ENCODE measurements at regions not wholly inside any gene's neighbourhood (a gene's known extent, or its start where the extent isn't known, plus 50 kb on each side); places are given as distances from the start of the nearest gene placed in this dataset.
"Not testable (repeated sequence)": the region's sequence is repeated elsewhere in the genome, so short reads cannot be mapped to it uniquely, and the experiment has no call there.

GRCh38 chr3:106022913-106023312, 154.1 kb upstream of the CBLB start:
- no peak for DNase-seq (ENCODE audit: low spot score)

- DNase-seq (ENCODE audit: low spot score): no peak
Measured at GRCh38 chr3:106025151-106025722, 156.4 kb upstream of the CBLB start.

GRCh38 chr3:106029954-106030626, 161.3 kb upstream of the CBLB start:
- DNase-seq (ENCODE audit: low spot score): no peak

GRCh38 chr3:106030627-106030963, 161.8 kb upstream of the CBLB start:
- DNase-seq (ENCODE audit: low spot score): no peak

- no peak for DNase-seq (ENCODE audit: low spot score)
Measured at GRCh38 chr3:106032479-106032878, 163.7 kb upstream of the CBLB start.

- DNase-seq (ENCODE audit: low spot score): no peak
Measured at GRCh38 chr3:106033654-106034053, 164.8 kb upstream of the CBLB start.

- DNase-seq (ENCODE audit: low spot score): no peak
Measured at GRCh38 chr3:106034313-106034712, 165.5 kb upstream of the CBLB start.

- DNase-seq (ENCODE audit: low spot score): no peak
Measured at GRCh38 chr3:106035619-106036018, 166.8 kb upstream of the CBLB start.

- no peak for DNase-seq (ENCODE audit: low spot score)
Measured at GRCh38 chr3:106036696-106037095, 167.9 kb upstream of the CBLB start.

- DNase-seq (ENCODE audit: low spot score): no peak
Measured at GRCh38 chr3:106047221-106047620, 178.4 kb upstream of the CBLB start.

- no peak for DNase-seq (ENCODE audit: low spot score)
Measured at GRCh38 chr3:106048946-106049481, 180.2 kb upstream of the CBLB start.

- DNase-seq (ENCODE audit: low spot score): no peak
Measured at GRCh38 chr3:106049821-106050220, 181.0 kb upstream of the CBLB start.

- no peak for DNase-seq (ENCODE audit: low spot score)
Measured at GRCh38 chr3:106056931-106057330, 188.1 kb upstream of the CBLB start.

GRCh38 chr3:106058475-106058874, 189.7 kb upstream of the CBLB start:
- DNase-seq (ENCODE audit: low spot score): no peak

- DNase-seq (ENCODE audit: low spot score): no peak
Measured at GRCh38 chr3:106059953-106060517, 191.2 kb upstream of the CBLB start.

GRCh38 chr3:106063909-106064308, 195.1 kb upstream of the CBLB start:
- no peak for DNase-seq (ENCODE audit: low spot score)

GRCh38 chr3:106065831-106066230, 197.0 kb upstream of the CBLB start:
- DNase-seq (ENCODE audit: low spot score): no peak

GRCh38 chr3:106067711-106068110, 198.9 kb upstream of the CBLB start:
- DNase-seq (ENCODE audit: low spot score): no peak

GRCh38 chr3:106068381-106068780, 199.6 kb upstream of the CBLB start:
- no peak for DNase-seq (ENCODE audit: low spot score)

GRCh38 chr3:106068795-106069194, 200.0 kb upstream of the CBLB start:
- no peak for DNase-seq (ENCODE audit: low spot score)

- no peak for DNase-seq (ENCODE audit: low spot score)
Measured at GRCh38 chr3:106070187-106070586, 201.4 kb upstream of the CBLB start.

- no peak for DNase-seq (ENCODE audit: low spot score)
Measured at GRCh38 chr3:106071306-106071705, 202.5 kb upstream of the CBLB start.

GRCh38 chr3:106072596-106072995, 203.8 kb upstream of the CBLB start:
- not testable (repeated sequence) for DNase-seq (ENCODE audit: low spot score)

All from A172 (cell line).